HG02981 (cell line): ENCODE measurements at regions not wholly inside any gene's neighbourhood (a gene's known extent, or its start where the extent isn't known, plus 50 kb on each side); places are given as distances from the start of the nearest gene placed in this dataset.

Experiments used
- ATAC-seq: cut with Tn5 transposase; IDR thresholded peaks from one replicate; pipeline ENCODE4 v1.9.1; 2021; ENCODE audit warnings: mild to moderate bottlenecking, moderate library complexity; ENCODE audit not compliant: unreplicated experiment

GRCh38 chr13:99617474-99618255 lies 116.4 kb downstream of the TM9SF2 start:
- peak; percentile 74 for ATAC-seq

- peak; percentile 79 for ATAC-seq
Measured at GRCh38 chr13:99614465-99614885, 113.2 kb downstream of the TM9SF2 start.
